ENCODE measurements at regions not wholly inside any gene's neighbourhood (a gene's known extent, or its start where the extent isn't known, plus 50 kb on each side); places are given as distances from the start of the nearest gene placed in this dataset.

DNA sequence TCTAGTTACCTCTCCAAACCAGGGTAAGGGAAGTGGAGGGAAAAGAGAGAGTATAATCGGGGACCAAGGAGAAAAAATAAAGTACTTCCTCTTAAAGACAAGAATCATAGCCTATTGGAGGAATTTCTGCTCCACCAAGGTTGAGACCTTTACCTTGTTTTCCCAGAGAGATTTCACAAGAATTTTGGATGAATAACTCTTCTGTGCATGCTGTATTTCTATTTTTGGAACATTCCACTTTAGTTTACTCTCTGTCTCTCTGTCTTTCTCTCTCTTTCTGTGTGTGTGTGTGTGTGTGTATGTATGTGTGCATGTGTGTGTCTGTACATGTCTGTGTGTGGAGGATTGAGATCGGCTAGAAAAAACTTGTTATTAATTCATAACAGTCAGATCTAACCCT, 318.4 kb upstream of the RGS18 start (continued):
- TF ChIP-seq, protein P1, sequence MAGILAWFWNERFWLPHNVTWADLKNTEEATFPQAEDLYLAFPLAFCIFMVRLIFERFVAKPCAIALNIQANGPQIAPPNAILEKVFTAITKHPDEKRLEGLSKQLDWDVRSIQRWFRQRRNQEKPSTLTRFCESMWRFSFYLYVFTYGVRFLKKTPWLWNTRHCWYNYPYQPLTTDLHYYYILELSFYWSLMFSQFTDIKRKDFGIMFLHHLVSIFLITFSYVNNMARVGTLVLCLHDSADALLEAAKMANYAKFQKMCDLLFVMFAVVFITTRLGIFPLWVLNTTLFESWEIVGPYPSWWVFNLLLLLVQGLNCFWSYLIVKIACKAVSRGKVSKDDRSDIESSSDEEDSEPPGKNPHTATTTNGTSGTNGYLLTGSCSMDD (CRISPR knock-in tag; IDR thresholded peaks at IDR 0.05) = no peak
- TF ChIP-seq, protein P2, sequence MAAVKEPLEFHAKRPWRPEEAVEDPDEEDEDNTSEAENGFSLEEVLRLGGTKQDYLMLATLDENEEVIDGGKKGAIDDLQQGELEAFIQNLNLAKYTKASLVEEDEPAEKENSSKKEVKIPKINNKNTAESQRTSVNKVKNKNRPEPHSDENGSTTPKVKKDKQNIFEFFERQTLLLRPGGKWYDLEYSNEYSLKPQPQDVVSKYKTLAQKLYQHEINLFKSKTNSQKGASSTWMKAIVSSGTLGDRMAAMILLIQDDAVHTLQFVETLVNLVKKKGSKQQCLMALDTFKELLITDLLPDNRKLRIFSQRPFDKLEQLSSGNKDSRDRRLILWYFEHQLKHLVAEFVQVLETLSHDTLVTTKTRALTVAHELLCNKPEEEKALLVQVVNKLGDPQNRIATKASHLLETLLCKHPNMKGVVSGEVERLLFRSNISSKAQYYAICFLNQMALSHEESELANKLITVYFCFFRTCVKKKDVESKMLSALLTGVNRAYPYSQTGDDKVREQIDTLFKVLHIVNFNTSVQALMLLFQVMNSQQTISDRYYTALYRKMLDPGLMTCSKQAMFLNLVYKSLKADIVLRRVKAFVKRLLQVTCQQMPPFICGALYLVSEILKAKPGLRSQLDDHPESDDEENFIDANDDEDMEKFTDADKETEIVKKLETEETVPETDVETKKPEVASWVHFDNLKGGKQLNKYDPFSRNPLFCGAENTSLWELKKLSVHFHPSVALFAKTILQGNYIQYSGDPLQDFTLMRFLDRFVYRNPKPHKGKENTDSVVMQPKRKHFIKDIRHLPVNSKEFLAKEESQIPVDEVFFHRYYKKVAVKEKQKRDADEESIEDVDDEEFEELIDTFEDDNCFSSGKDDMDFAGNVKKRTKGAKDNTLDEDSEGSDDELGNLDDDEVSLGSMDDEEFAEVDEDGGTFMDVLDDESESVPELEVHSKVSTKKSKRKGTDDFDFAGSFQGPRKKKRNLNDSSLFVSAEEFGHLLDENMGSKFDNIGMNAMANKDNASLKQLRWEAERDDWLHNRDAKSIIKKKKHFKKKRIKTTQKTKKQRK (IDR thresholded peaks at IDR 0.05; ENCODE audit: low read length) = no peak

DNA sequence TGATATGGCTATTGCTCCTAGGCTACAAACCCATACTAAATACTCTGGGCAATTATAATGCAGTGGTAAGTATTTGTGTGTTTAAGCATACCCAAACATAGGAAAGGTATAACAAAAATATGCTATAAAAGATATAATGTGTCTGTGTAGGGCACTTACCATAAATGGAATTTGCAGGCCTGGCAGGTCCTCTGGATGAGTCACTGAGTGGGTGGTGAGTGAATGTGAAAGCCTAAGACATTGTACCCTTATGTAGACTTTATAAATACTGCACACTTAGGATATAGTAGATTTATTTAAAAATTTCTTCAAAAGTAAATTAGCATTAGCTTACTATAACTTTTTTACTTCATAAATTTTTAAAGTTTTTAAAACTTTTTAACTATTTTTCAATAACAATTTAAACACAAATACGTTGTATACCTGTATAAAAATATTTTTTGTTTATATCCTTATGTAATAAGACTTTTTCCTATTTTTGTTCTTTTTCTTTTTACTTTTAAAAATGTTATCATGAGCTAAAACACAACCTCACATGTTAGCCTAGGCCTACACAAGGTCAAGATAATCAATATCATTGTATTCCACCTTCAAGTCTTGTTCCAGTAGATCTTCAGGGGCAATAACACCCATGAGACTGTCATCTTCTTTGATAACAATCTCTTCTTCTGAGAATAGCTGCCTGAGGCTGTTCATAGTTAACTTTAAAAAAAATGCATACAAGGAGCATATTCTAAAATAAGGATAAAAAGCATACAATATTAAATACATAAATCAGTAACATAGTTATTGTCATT, 306.3 kb upstream of the RGS18 start:
- FAIRE-seq (no peak), ATAC-seq (no peak), DNase-seq (ENCODE audit: low spot score) (no peak)
- H3K9me3 ChIP-seq (ENCODE audit: low read length) = no peaks in the 10 kb centered on the region
- no TSS peak for BruUV-seq (replicated peaks)
- H3K9ac ChIP-seq (ENCODE audit: insufficient read depth, low read depth, low read length) = no peak overlapping the region
- no peaks in the 10 kb centered on the region for H3K27me3 ChIP-seq (ENCODE audit: control insufficient read depth in 1 of 2, insufficient read depth in 2 of 2, low read length in 2 of 2)
- WGBS (ENCODE audit: low lambda C conversion rate) = 0% methylated on average over 1 of the region's 1 CpG
- no peak overlapping the region for H3K4me2 ChIP-seq (ENCODE audit: low read depth, low read length)
- intact Hi-C loops (cut with micrococcal nuclease; ENCODE audit: unreplicated experiment) (no loop called here), in situ Hi-C loops (cut with HindIII; ENCODE audit: extremely low pct_ligation_motif_present, low pct_unique_long_range_greater_than_20kb) (no loop called here)
- no peak overlapping the region for H3K27ac ChIP-seq (ENCODE audit: extremely low read length, insufficient read depth, low read length)
- no peaks in the 10 kb centered on the region for H3K4me1 ChIP-seq (ENCODE audit: insufficient read depth, low read length)
- H4K20me1 ChIP-seq (ENCODE audit: insufficient read depth, low read length) = no peaks in the 10 kb centered on the region
- no peaks in the 10 kb centered on the region for H3K79me2 ChIP-seq (ENCODE audit: insufficient read depth, low read length)
- no peak overlapping the region for H3K4me3 ChIP-seq (replicated peaks in 1 of 3; ENCODE audit: insufficient read depth in 1 of 3, low read depth in 2 of 3, low read length in 3 of 3)
- no peak overlapping the region for H2AFZ ChIP-seq (ENCODE audit: low read length)
- ChIA-PET POLR2A (no interaction called here), CTCF (ENCODE audit: low intra/inter-chr PET ratio, low total read pairs) (no interaction called here)
- TF ChIP-seq SUZ12 (IDR thresholded peaks at IDR 0.05; ENCODE audit: low read depth, low read length) (no peak), ZNF101 (CRISPR knock-in tag; IDR thresholded peaks at IDR 0.05; ENCODE audit: borderline replicate concordance, low read depth) (no peak), ZNF841 (CRISPR knock-in tag; IDR thresholded peaks at IDR 0.05; ENCODE audit: borderline replicate concordance) (no peak), ZNF614 (CRISPR knock-in tag; IDR thresholded peaks at IDR 0.05; ENCODE audit: borderline replicate concordance) (no peak), KAT2B (IDR thresholded peaks at IDR 0.05; ENCODE audit: borderline replicate concordance, low read depth, low read length) (no peak), ZNF678 (CRISPR knock-in tag; IDR thresholded peaks at IDR 0.05) (no peak)
- TF ChIP-seq, protein P3, sequence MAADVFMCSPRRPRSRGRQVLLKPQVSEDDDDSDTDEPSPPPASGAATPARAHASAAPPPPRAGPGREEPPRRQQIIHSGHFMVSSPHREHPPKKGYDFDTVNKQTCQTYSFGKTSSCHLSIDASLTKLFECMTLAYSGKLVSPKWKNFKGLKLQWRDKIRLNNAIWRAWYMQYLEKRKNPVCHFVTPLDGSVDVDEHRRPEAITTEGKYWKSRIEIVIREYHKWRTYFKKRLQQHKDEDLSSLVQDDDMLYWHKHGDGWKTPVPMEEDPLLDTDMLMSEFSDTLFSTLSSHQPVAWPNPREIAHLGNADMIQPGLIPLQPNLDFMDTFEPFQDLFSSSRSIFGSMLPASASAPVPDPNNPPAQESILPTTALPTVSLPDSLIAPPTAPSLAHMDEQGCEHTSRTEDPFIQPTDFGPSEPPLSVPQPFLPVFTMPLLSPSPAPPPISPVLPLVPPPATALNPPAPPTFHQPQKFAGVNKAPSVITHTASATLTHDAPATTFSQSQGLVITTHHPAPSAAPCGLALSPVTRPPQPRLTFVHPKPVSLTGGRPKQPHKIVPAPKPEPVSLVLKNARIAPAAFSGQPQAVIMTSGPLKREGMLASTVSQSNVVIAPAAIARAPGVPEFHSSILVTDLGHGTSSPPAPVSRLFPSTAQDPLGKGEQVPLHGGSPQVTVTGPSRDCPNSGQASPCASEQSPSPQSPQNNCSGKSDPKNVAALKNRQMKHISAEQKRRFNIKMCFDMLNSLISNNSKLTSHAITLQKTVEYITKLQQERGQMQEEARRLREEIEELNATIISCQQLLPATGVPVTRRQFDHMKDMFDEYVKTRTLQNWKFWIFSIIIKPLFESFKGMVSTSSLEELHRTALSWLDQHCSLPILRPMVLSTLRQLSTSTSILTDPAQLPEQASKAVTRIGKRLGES (CRISPR knock-in tag; IDR thresholded peaks at IDR 0.05; ENCODE audit: borderline replicate concordance) = no peak
- TF ChIP-seq, protein P4, sequence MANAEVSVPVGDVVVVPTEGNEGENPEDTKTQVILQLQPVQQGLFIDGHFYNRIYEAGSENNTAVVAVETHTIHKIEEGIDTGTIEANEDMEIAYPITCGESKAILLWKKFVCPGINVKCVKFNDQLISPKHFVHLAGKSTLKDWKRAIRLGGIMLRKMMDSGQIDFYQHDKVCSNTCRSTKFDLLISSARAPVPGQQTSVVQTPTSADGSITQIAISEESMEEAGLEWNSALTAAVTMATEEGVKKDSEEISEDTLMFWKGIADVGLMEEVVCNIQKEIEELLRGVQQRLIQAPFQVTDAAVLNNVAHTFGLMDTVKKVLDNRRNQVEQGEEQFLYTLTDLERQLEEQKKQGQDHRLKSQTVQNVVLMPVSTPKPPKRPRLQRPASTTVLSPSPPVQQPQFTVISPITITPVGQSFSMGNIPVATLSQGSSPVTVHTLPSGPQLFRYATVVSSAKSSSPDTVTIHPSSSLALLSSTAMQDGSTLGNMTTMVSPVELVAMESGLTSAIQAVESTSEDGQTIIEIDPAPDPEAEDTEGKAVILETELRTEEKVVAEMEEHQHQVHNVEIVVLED (CRISPR knock-in tag; IDR thresholded peaks at IDR 0.05; ENCODE audit: borderline replicate concordance) = no peak
- TF ChIP-seq, protein P5, sequence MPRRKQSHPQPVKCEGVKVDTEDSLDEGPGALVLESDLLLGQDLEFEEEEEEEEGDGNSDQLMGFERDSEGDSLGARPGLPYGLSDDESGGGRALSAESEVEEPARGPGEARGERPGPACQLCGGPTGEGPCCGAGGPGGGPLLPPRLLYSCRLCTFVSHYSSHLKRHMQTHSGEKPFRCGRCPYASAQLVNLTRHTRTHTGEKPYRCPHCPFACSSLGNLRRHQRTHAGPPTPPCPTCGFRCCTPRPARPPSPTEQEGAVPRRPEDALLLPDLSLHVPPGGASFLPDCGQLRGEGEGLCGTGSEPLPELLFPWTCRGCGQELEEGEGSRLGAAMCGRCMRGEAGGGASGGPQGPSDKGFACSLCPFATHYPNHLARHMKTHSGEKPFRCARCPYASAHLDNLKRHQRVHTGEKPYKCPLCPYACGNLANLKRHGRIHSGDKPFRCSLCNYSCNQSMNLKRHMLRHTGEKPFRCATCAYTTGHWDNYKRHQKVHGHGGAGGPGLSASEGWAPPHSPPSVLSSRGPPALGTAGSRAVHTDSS (CRISPR knock-in tag; conservative IDR thresholded peaks at IDR 0.05) = no peak
- no peaks in the 10 kb centered on the region for H3K36me3 ChIP-seq (replicated peaks in 1 of 2; ENCODE audit: control insufficient read depth in 1 of 2, insufficient read depth in 2 of 2, low read length in 2 of 2)

All from HepG2 (cell line).